K562 (cell line): ENCODE measurements at regions not wholly inside any gene's neighbourhood (a gene's known extent, or its start where the extent isn't known, plus 50 kb on each side); places are given as distances from the start of the nearest gene placed in this dataset.
A peak's percentile ranks its signal among the peaks of the same experiment; 100 is the strongest.

ENCODE experiments used
- BCL6 ChIP-seq: fragments of 250-450 bp; sonication (Bioruptor Pico); IDR thresholded peaks from 2 replicates; pipeline ENCODE4 v1.4.0; 2020
- EP300 ChIP-seq: IDR thresholded peaks from 2 replicates; pipeline ENCODE4 v1.6.1; 2012; ENCODE audit warnings: low read length, improper control_type of control experiment
- EP400 ChIP-seq: fragments of 450-650 bp; IDR thresholded peaks from 2 replicates; pipeline ENCODE4 v1.6.1; 2017; ENCODE audit warnings: antibody characterized with exemption, mild to moderate bottlenecking, moderate library complexity
- ESRRA ChIP-seq: fragments of 450-650 bp; IDR thresholded peaks from 2 replicates; pipeline ENCODE4 v1.6.1; 2014; ENCODE audit warnings: low read depth, mild to moderate bottlenecking, moderate library complexity, borderline replicate concordance
- FIP1L1 ChIP-seq: fragments of 200-400 bp; formaldehyde crosslinking; IDR thresholded peaks from 2 replicates; pipeline ENCODE4 v1.6.1; 2018; ENCODE audit warnings: mild to moderate bottlenecking, low read depth, low read length; ENCODE audit not compliant: poor library complexity, severe bottlenecking
- FOSL1 ChIP-seq: fragments of 200-800 bp; sonication (Bioruptor generic); conservative IDR thresholded peaks from 2 replicates; pipeline ENCODE4 v1.6.1; 2016; ENCODE audit warnings: missing genetic modification characterization, missing compliant biosample characterization
- GABPB1 ChIP-seq: sonication (generic); formaldehyde crosslinking; IDR thresholded peaks from 2 replicates; pipeline ENCODE4 v1.8.0; 2022; ENCODE audit warnings: mild to moderate bottlenecking, missing genetic modification reagents
- MAFK ChIP-seq: IDR thresholded peaks from 2 replicates; pipeline ENCODE4 v1.6.1; 2011; ENCODE audit warnings: low read length, improper control_type of control experiment
- MEIS2 ChIP-seq: fragments of 450-650 bp; IDR thresholded peaks from 2 replicates; pipeline ENCODE4 v1.6.1; 2014; ENCODE audit warnings: mild to moderate bottlenecking; ENCODE audit not compliant: partially characterized antibody
- MTA1 ChIP-seq: fragments of 450-650 bp; IDR thresholded peaks from 2 replicates; pipeline ENCODE4 v1.6.1; 2017; ENCODE audit warnings: borderline replicate concordance
- NELFE ChIP-seq: IDR thresholded peaks from 2 replicates; pipeline ENCODE4 v1.6.1; 2011; ENCODE audit warnings: mild to moderate bottlenecking; ENCODE audit not compliant: insufficient read depth, insufficient read length
- NEUROD1 ChIP-seq: fragments of 150-350 bp; IDR thresholded peaks from 2 replicates; pipeline ENCODE4 v1.6.1; 2014; ENCODE audit warnings: borderline replicate concordance, low read length, low read depth; ENCODE audit not compliant: partially characterized antibody
- NFE2 ChIP-seq: IDR thresholded peaks from 2 replicates; pipeline ENCODE4 v1.6.1; 2014; ENCODE audit warnings: antibody characterized with exemption, low read depth
- NFYB ChIP-seq: IDR thresholded peaks from 2 replicates; pipeline ENCODE4 v1.6.1; 2011; ENCODE audit warnings: mild to moderate bottlenecking, moderate library complexity; ENCODE audit not compliant: insufficient read length; ENCODE audit errors: extremely low read depth
- OTX1 ChIP-seq: fragments of 450-650 bp; formaldehyde crosslinking; IDR thresholded peaks from 2 replicates; pipeline ENCODE4 v1.4.0; 2022; ENCODE audit warnings: mild to moderate bottlenecking
- POLR2AphosphoS2 ChIP-seq: IDR thresholded peaks from 2 replicates; pipeline ENCODE4 v1.6.1; 2012; ENCODE audit warnings: low read length, improper control_type of control experiment
- RHOXF2B ChIP-seq: fragments of 250-450 bp; sonication (Bioruptor Pico); conservative IDR thresholded peaks from 2 replicates; pipeline ENCODE4 v1.5.1; 2021
- TBL1XR1 ChIP-seq, 2 experiments: IDR thresholded peaks; 2 replicates each; pipeline ENCODE4 v1.6.1; 2012; ENCODE audit warnings: improper control_type of control experiment in 2 of 2, low read length in 2 of 2, mild to moderate bottlenecking in 1 of 2
- TEAD4 ChIP-seq, 2 experiments: sonication (generic) in 1 of 2; formaldehyde crosslinking in 1 of 2; IDR thresholded peaks; 2 replicates each; pipeline versions ENCODE4 v1.6.1 to v1.8.0; 2012 to 2022; ENCODE audit warnings: borderline replicate concordance in 1 of 2, inconsistent platforms in 1 of 2, low read length in 1 of 2, mild to moderate bottlenecking in 1 of 2, missing genetic modification reagents in 1 of 2
- THAP7 ChIP-seq: fragments of 250-450 bp; sonication (Bioruptor Pico); IDR thresholded peaks from 2 replicates; pipeline ENCODE4 v1.5.0; 2021
- TRIM24 ChIP-seq, 2 experiments: fragments of 450-650 bp; IDR thresholded peaks; 2 replicates each; pipeline ENCODE4 v1.6.1; 2016
- ZBED1 ChIP-seq: IDR thresholded peaks from 2 replicates; pipeline ENCODE4 v1.6.1; 2014
- ZNF24 ChIP-seq: fragments of 450-650 bp; IDR thresholded peaks from 2 replicates; pipeline ENCODE4 v1.6.1; 2016
- ZNF316 ChIP-seq: fragments of 450-650 bp; IDR thresholded peaks from 2 replicates; pipeline ENCODE4 v1.6.1; 2016
- ZNF354B ChIP-seq: fragments of 250-450 bp; sonication (Bioruptor Pico); IDR thresholded peaks from 2 replicates; pipeline ENCODE4 v1.4.0; 2020
- ZNF436 ChIP-seq: fragments of 250-450, 450-650 bp; sonication (Bioruptor Pico); formaldehyde crosslinking; IDR thresholded peaks from 2 replicates; pipeline ENCODE4 v1.7.0; 2020; ENCODE audit warnings: mild to moderate bottlenecking
- ZNF444 ChIP-seq: fragments of 250-450 bp; sonication (Bioruptor Pico); IDR thresholded peaks from 2 replicates; pipeline ENCODE4 v1.4.0; 2020; ENCODE audit warnings: mild to moderate bottlenecking, moderate library complexity
- TF ChIP-seq, protein P1 (sequence below): fragments of 450-650 bp; IDR thresholded peaks from 2 replicates; pipeline ENCODE4 v1.6.1; 2017; ENCODE audit warnings: antibody characterized with exemption, mild to moderate bottlenecking

GRCh38 chr9:88781628-88782391 lies 209.5 kb upstream of the S1PR3 start (continued):
- TF ChIP-seq, protein P1, sequence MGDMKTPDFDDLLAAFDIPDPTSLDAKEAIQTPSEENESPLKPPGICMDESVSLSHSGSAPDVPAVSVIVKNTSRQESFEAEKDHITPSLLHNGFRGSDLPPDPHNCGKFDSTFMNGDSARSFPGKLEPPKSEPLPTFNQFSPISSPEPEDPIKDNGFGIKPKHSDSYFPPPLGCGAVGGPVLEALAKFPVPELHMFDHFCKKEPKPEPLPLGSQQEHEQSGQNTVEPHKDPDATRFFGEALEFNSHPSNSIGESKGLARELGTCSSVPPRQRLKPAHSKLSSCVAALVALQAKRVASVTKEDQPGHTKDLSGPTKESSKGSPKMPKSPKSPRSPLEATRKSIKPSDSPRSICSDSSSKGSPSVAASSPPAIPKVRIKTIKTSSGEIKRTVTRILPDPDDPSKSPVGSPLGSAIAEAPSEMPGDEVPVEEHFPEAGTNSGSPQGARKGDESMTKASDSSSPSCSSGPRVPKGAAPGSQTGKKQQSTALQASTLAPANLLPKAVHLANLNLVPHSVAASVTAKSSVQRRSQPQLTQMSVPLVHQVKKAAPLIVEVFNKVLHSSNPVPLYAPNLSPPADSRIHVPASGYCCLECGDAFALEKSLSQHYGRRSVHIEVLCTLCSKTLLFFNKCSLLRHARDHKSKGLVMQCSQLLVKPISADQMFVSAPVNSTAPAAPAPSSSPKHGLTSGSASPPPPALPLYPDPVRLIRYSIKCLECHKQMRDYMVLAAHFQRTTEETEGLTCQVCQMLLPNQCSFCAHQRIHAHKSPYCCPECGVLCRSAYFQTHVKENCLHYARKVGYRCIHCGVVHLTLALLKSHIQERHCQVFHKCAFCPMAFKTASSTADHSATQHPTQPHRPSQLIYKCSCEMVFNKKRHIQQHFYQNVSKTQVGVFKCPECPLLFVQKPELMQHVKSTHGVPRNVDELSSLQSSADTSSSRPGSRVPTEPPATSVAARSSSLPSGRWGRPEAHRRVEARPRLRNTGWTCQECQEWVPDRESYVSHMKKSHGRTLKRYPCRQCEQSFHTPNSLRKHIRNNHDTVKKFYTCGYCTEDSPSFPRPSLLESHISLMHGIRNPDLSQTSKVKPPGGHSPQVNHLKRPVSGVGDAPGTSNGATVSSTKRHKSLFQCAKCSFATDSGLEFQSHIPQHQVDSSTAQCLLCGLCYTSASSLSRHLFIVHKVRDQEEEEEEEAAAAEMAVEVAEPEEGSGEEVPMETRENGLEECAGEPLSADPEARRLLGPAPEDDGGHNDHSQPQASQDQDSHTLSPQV, result peak; percentile 71
- peak; percentile 24; the same call in 1 of the 2 replicates for TF ChIP-seq NFE2
- peak; percentile 95 for TF ChIP-seq MEIS2
- no peak for TF ChIP-seq ZNF436 (CRISPR knock-in tag)
- TF ChIP-seq FIP1L1, result no peak
- TF ChIP-seq ZNF24, result no peak
- TF ChIP-seq POLR2AphosphoS2, result no peak
- no peak for TF ChIP-seq RHOXF2B (CRISPR knock-in tag)
- no peak for TF ChIP-seq GABPB1 (CRISPR knock-in tag)
- peak; percentile 68 for TF ChIP-seq NEUROD1
- peak; percentile 25 for TF ChIP-seq TEAD4 (IDR thresholded peaks at IDR 0.05; ENCODE audit: low read length)
- TF ChIP-seq TEAD4 (CRISPR knock-in tag; IDR thresholded peaks at IDR 0.05; ENCODE audit: borderline replicate concordance), result no peak
- peak in 1 of 2 experiments; percentile 42; a peak in 1 of 4 replicates for TF ChIP-seq TBL1XR1 (IDR thresholded peaks at IDR 0.05; ENCODE audit: low read length in 2 of 2)
- peak; percentile 96 for TF ChIP-seq FOSL1 (tag)
- TF ChIP-seq ZBED1, result no peak
- no peak for TF ChIP-seq THAP7 (CRISPR knock-in tag)
- 0 out of 2 replicates have a peak, but pooled peaks have one; percentile 36 for TF ChIP-seq ZNF316
- no peak for TF ChIP-seq ZNF354B
- peak; percentile 48 for TF ChIP-seq EP400
- TF ChIP-seq NELFE, result no peak
- TF ChIP-seq NFYB, result peak; percentile 20
- TF ChIP-seq TRIM24 (IDR thresholded peaks at IDR 0.05), result peak; percentile 38 to 74; a peak in 3 of 4 replicates
- 0 out of 2 replicates have a peak, but pooled peaks have one; percentile 18 for TF ChIP-seq MTA1
- TF ChIP-seq ZNF444, result no peak
- peak; percentile 80; the same call in 1 of the 2 replicates for TF ChIP-seq EP300
- no peak for TF ChIP-seq BCL6
- peak; percentile 25; the same call in 1 of the 2 replicates for TF ChIP-seq MAFK
- peak; percentile 86 for TF ChIP-seq ESRRA
- no peak for TF ChIP-seq OTX1 (CRISPR knock-in tag)
